ENCODE measurements at regions not wholly inside any gene's neighbourhood (a gene's known extent, or its start where the extent isn't known, plus 50 kb on each side); places are given as distances from the start of the nearest gene placed in this dataset.
A peak's percentile ranks its signal among the peaks of the same experiment; 100 is the strongest.

- DNase-seq = no peak
Measured at GRCh38 chr5:165928971-165929370, 2362.5 kb upstream of the WWC1 start.

GRCh38 chr5:165940541-165940940 is 2350.9 kb upstream of the WWC1 start:
- DNase-seq = no peak

- no peak for DNase-seq
Measured at GRCh38 chr5:165956854-165957253, 2334.6 kb upstream of the WWC1 start.

GRCh38 chr5:165981671-165982070 is 2309.8 kb upstream of the WWC1 start:
- DNase-seq = no peak

GRCh38 chr5:165996201-165996875 is 2295.1 kb upstream of the WWC1 start:
- peak; percentile 29 for DNase-seq

GRCh38 chr5:165999693-166000320 is 2291.6 kb upstream of the WWC1 start:
- no peak for DNase-seq

GRCh38 chr5:166004006-166004405 is 2287.4 kb upstream of the WWC1 start:
- peak; percentile 13 for DNase-seq

GRCh38 chr5:166013415-166013814 is 2278.0 kb upstream of the WWC1 start:
- DNase-seq = no peak

- no peak for DNase-seq
Measured at GRCh38 chr5:166014256-166014655, 2277.2 kb upstream of the WWC1 start.

- DNase-seq = no peak
Measured at GRCh38 chr5:166018716-166019115, 2272.7 kb upstream of the WWC1 start.

- DNase-seq = no peak
Measured at GRCh38 chr5:166022065-166022464, 2269.4 kb upstream of the WWC1 start.

GRCh38 chr5:166024970-166025369 is 2266.5 kb upstream of the WWC1 start:
- no peak for DNase-seq

- DNase-seq = no peak
Measured at GRCh38 chr5:166027582-166027981, 2263.9 kb upstream of the WWC1 start.

GRCh38 chr5:166031926-166032325 is 2259.5 kb upstream of the WWC1 start:
- DNase-seq = no peak

GRCh38 chr5:166032601-166033000 is 2258.8 kb upstream of the WWC1 start:
- DNase-seq = no peak

GRCh38 chr5:166045961-166046360 is 2245.5 kb upstream of the WWC1 start:
- peak; percentile 13 for DNase-seq

GRCh38 chr5:166046956-166047355 is 2244.5 kb upstream of the WWC1 start:
- no peak for DNase-seq

GRCh38 chr5:166050531-166050930 is 2240.9 kb upstream of the WWC1 start:
- DNase-seq = no peak

- DNase-seq = no peak
Measured at GRCh38 chr5:166058660-166059059, 2232.8 kb upstream of the WWC1 start.

GRCh38 chr5:166062094-166062493 is 2229.4 kb upstream of the WWC1 start:
- DNase-seq = no peak

GRCh38 chr5:166062719-166063118 is 2228.7 kb upstream of the WWC1 start:
- DNase-seq = no peak

- DNase-seq = no peak
Measured at GRCh38 chr5:166063261-166063660, 2228.2 kb upstream of the WWC1 start.

GRCh38 chr5:166068547-166069335 is 2222.7 kb upstream of the WWC1 start:
- no peak for DNase-seq

Data from muscle of arm (tissue), 1 donor.